Upper lobe of right lung (tissue), 1 donor: ENCODE measurements at regions not wholly inside any gene's neighbourhood (a gene's known extent, or its start where the extent isn't known, plus 50 kb on each side); places are given as distances from the start of the nearest gene placed in this dataset.

Source experiments
- ATAC-seq: fragments of 200-7000 bp; cut with Tn5 transposase; one replicate; pipeline ENCODE4 v1.9.1; 2020; ENCODE audit warnings: mild to moderate bottlenecking, moderate library complexity
- DNase-seq: peaks from one replicate; pipeline ENCODE4 v3.0.0-alpha.2; 2020
- H3K27ac ChIP-seq: fragments of 200-600 bp; one replicate; pipeline ENCODE4 v1.8.0; 2022
- H3K27me3 ChIP-seq: fragments of 200-600 bp; one replicate; pipeline ENCODE4 v1.8.0; 2022; ENCODE audit warnings: mild to moderate bottlenecking
- H3K36me3 ChIP-seq: fragments of 200-600 bp; one replicate; pipeline ENCODE4 v1.8.0; 2022
- H3K4me1 ChIP-seq: fragments of 200-600 bp; one replicate; pipeline ENCODE4 v1.8.0; 2022
- H3K4me3 ChIP-seq: fragments of 200-600 bp; one replicate; pipeline ENCODE4 v1.8.0; 2022; ENCODE audit warnings: mild to moderate bottlenecking
- H3K9me3 ChIP-seq: fragments of 200-600 bp; one replicate; pipeline ENCODE4 v1.8.0; 2022
- intact Hi-C: fragments of 100-400 bp; cut with DNase I; formaldehyde crosslinking; loops from one replicate; pipeline ENCODE4 v1.11.0; 2022
- TF ChIP-seq, protein P1 (sequence below): fragments of 200-600 bp; IDR thresholded peaks from one replicate; pipeline ENCODE4 v1.8.0; 2022; ENCODE audit warnings: antibody characterized with exemption
- donor health status: DM: no; HTN: yes; CAD: no; lungs with severe emphysema.

DNA sequence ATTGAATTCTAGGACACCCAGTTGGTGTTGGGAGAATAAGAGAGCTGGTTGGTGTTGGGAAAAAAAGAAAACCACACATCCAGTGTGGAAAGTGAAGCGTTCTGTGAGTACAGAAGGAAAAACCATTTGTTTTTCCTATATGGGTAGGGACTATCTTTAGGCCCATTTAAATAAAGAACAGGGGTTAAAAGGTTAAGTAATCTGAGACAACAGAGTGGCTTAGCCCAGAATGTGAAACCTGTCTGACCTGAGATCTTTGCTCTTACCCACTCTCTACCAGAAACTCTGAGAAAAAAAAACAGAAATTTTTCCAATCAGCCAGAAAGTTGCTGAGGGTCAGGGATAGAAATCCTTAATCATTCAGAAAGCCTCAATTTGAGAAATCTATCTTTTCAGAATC, 59.8 kb upstream of the LRRC55 start:
- no peaks in the 10 kb centered on the region for H3K9me3 ChIP-seq
- no peaks in the 10 kb centered on the region for H3K4me1 ChIP-seq
- no peak overlapping the region for H3K4me3 ChIP-seq
- ATAC-seq, result no peak
- H3K27ac ChIP-seq, result no peak overlapping the region
- DNase-seq, result no peak
- intact Hi-C loops, result loop anchor here (5.0 kb wide), 1 partner anchor 125 kb away; no protein-coding TSS in a partner anchor
- H3K27me3 ChIP-seq, result no peaks in the 10 kb centered on the region
- TF ChIP-seq, protein P1, sequence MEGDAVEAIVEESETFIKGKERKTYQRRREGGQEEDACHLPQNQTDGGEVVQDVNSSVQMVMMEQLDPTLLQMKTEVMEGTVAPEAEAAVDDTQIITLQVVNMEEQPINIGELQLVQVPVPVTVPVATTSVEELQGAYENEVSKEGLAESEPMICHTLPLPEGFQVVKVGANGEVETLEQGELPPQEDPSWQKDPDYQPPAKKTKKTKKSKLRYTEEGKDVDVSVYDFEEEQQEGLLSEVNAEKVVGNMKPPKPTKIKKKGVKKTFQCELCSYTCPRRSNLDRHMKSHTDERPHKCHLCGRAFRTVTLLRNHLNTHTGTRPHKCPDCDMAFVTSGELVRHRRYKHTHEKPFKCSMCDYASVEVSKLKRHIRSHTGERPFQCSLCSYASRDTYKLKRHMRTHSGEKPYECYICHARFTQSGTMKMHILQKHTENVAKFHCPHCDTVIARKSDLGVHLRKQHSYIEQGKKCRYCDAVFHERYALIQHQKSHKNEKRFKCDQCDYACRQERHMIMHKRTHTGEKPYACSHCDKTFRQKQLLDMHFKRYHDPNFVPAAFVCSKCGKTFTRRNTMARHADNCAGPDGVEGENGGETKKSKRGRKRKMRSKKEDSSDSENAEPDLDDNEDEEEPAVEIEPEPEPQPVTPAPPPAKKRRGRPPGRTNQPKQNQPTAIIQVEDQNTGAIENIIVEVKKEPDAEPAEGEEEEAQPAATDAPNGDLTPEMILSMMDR, result no peak
- H3K36me3 ChIP-seq, result no peaks in the 10 kb centered on the region

DNA sequence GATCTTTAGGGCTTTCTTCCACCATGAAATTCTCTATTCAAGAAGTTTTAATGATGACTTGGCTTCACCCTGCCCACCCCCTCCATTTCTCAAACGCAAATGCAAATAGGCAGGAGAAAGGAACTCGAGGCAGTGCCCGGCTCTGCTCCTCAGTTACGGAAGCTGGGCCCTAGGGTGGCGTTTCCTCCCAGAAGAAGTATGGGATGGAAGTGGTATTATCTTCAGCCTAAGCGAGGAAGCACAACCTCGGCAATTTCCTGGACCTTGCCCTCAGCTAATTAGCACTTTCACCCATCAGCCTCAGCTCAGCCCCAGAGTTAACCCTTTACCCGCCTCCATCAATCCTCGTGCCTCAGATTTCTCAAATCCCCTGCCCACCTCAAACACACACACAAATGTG, 58.2 kb upstream of the LRRC55 start:
- Histone ChIP-seq H3K27ac (no peak overlapping the region), H3K9me3 (no peaks in the 10 kb centered on the region), H3K36me3 (no peaks in the 10 kb centered on the region), H3K27me3 (peaks cover 7% of the 10 kb centered on the region), H3K4me3 (no peak overlapping the region), H3K4me1 (no peaks in the 10 kb centered on the region)
- intact Hi-C loops, result loop anchor here (5.0 kb wide), 1 partner anchor 124 kb away; no protein-coding TSS in a partner anchor
- TF ChIP-seq, protein P1, result no peak
- no peak for ATAC-seq
- no peak for DNase-seq

- peaks cover 7% of the 10 kb centered on the region for H3K27me3 ChIP-seq
- TF ChIP-seq, protein P1, result no peak
- intact Hi-C loops, result loop anchor here (5.0 kb wide), 1 partner anchor 123 kb away; no protein-coding TSS in a partner anchor
- H3K4me1 ChIP-seq, result no peaks in the 10 kb centered on the region
- ATAC-seq (no peak), DNase-seq (no peak)
- H3K9me3 ChIP-seq, result no peaks in the 10 kb centered on the region
- H3K27ac ChIP-seq, result no peak overlapping the region
- no peak overlapping the region for H3K4me3 ChIP-seq
- H3K36me3 ChIP-seq, result no peaks in the 10 kb centered on the region
These were observed 57.2 kb upstream of the LRRC55 start for GRCh38 chr11:57124505-57124904.

GRCh38 chr11:57124917-57125316, 56.8 kb upstream of the LRRC55 start:
- Histone ChIP-seq H3K27me3 (peaks cover 7% of the 10 kb centered on the region), H3K27ac (no peak overlapping the region), H3K4me3 (no peak overlapping the region), H3K4me1 (no peaks in the 10 kb centered on the region), H3K36me3 (no peaks in the 10 kb centered on the region), H3K9me3 (no peaks in the 10 kb centered on the region)
- intact Hi-C loops, result loop anchor here (5.0 kb wide), 1 partner anchor 122 kb away; no protein-coding TSS in a partner anchor
- TF ChIP-seq, protein P1, result no peak
- DNase-seq, result no peak
- ATAC-seq, result no peak

GRCh38 chr11:57126766-57127400, 54.9 kb upstream of the LRRC55 start:
- no peaks in the 10 kb centered on the region for H3K4me1 ChIP-seq
- peaks cover 7% of the 10 kb centered on the region for H3K27me3 ChIP-seq
- no peaks in the 10 kb centered on the region for H3K36me3 ChIP-seq
- intact Hi-C loops, result no loop called here
- no peak for DNase-seq
- TF ChIP-seq, protein P1, result no peak
- ATAC-seq, result no peak
- H3K9me3 ChIP-seq, result no peaks in the 10 kb centered on the region
- no peak overlapping the region for H3K4me3 ChIP-seq
- H3K27ac ChIP-seq, result no peak overlapping the region
